HEK293T (cell line): ENCODE measurements at regions not wholly inside any gene's neighbourhood (a gene's known extent, or its start where the extent isn't known, plus 50 kb on each side); places are given as distances from the start of the nearest gene placed in this dataset.

Experiments
- ARNT ChIP-seq: fragments of 450-650 bp; IDR thresholded peaks from 2 replicates; pipeline ENCODE4 v1.6.1; 2017; ENCODE audit warnings: mild to moderate bottlenecking
- BHLHE40 ChIP-seq: fragments of 450-650 bp; IDR thresholded peaks from 2 replicates; pipeline ENCODE4 v1.6.1; 2016; ENCODE audit warnings: mild to moderate bottlenecking, moderate library complexity, borderline replicate concordance
- ELF4 ChIP-seq: fragments of 450-650 bp; IDR thresholded peaks from 2 replicates; pipeline ENCODE4 v1.6.1; 2017; ENCODE audit warnings: antibody characterized with exemption
- FOXA1 ChIP-seq: fragments of 450-650 bp; IDR thresholded peaks from 2 replicates; pipeline ENCODE4 v1.6.1; 2016; ENCODE audit warnings: mild to moderate bottlenecking
- FOXK2 ChIP-seq: fragments of 450-650 bp; IDR thresholded peaks from 2 replicates; pipeline ENCODE4 v1.6.1; 2016; ENCODE audit warnings: mild to moderate bottlenecking
- FOXM1 ChIP-seq: fragments of 450-650 bp; IDR thresholded peaks from 2 replicates; pipeline ENCODE4 v1.6.1; 2017; ENCODE audit warnings: mild to moderate bottlenecking, borderline replicate concordance
- HDGF ChIP-seq: fragments of 450-650 bp; IDR thresholded peaks from 2 replicates; pipeline ENCODE4 v1.6.1; 2017; ENCODE audit warnings: antibody characterized with exemption, borderline replicate concordance
- L3MBTL2 ChIP-seq: fragments of 450-650 bp; conservative IDR thresholded peaks from 2 replicates; pipeline ENCODE4 v1.6.1; 2016; ENCODE audit warnings: mild to moderate bottlenecking
- NFRKB ChIP-seq: fragments of 450-650 bp; IDR thresholded peaks from 2 replicates; pipeline ENCODE4 v1.6.1; 2016; ENCODE audit warnings: mild to moderate bottlenecking, moderate library complexity
- PKNOX1 ChIP-seq: fragments of 450-650 bp; IDR thresholded peaks from 2 replicates; pipeline ENCODE4 v1.6.1; 2016
- SUZ12 ChIP-seq: fragments of 450-650 bp; IDR thresholded peaks from 2 replicates; pipeline ENCODE4 v1.6.1; 2016; ENCODE audit warnings: mild to moderate bottlenecking
- TARDBP ChIP-seq: fragments of 450-650 bp; IDR thresholded peaks from 2 replicates; pipeline ENCODE4 v1.6.1; 2016

GRCh38 chrX:150196285-150196684 is 166.8 kb upstream of the MAMLD1 start:
- TF ChIP-seq ARNT (no peak), FOXM1 (no peak), SUZ12 (no peak), FOXK2 (no peak), BHLHE40 (no peak), ELF4 (no peak), HDGF (no peak), FOXA1 (no peak), L3MBTL2 (no peak), TARDBP (no peak), PKNOX1 (no peak), NFRKB (no peak)
